ENCODE measurements at regions not wholly inside any gene's neighbourhood (a gene's known extent, or its start where the extent isn't known, plus 50 kb on each side); places are given as distances from the start of the nearest gene placed in this dataset.

GRCh38 chr1:34286511-34286910 lies 109.8 kb downstream of the C1orf94 start:
- DNase-seq (no peak), ATAC-seq (no peak)
- Histone ChIP-seq H3K36me3 (ENCODE audit: low read depth, low read length) (no peaks in the 10 kb centered on the region), H3K4me3 (ENCODE audit: low read length) (no peak overlapping the region), H3K4me1 (ENCODE audit: insufficient read depth, low read length) (no peaks in the 10 kb centered on the region), H3K27me3 (ENCODE audit: low read length) (no peaks in the 10 kb centered on the region), H3K9ac (ENCODE audit: low read length) (no peak overlapping the region), H3F3A (ENCODE audit: low read length, unreplicated experiment) (no peaks in the 10 kb centered on the region), H4K20me1 (ENCODE audit: low read length) (no peaks in the 10 kb centered on the region), H3K4me2 (ENCODE audit: low read length) (no peak overlapping the region), H3K9me2 (replicated peaks; ENCODE audit: low read length) (no peaks in the 10 kb centered on the region), H3K9me3 (ENCODE audit: low read length) (no peaks in the 10 kb centered on the region), H2AFZ (ENCODE audit: low read length) (no peak overlapping the region), H3K27ac (ENCODE audit: low read length) (no peak overlapping the region), H3K79me2 (ENCODE audit: low read length) (no peaks in the 10 kb centered on the region)
- intact Hi-C loops (cut with micrococcal nuclease): no loop called here
- CTCF ChIA-PET: no interaction called here
- POLR2A ChIA-PET (ENCODE audit: unreplicated experiment): no interaction called here
- no peak for TF ChIP-seq EZH2phosphoT487 (IDR thresholded peaks at IDR 0.05; ENCODE audit: borderline replicate concordance, low read length)
- TF ChIP-seq EZH2 (IDR thresholded peaks at IDR 0.05; ENCODE audit: low read length, unreplicated experiment): no peak
- TF ChIP-seq CTCF (conservative IDR thresholded peaks at IDR 0.05; ENCODE audit: low read depth, low read length): no peak
- BruUV-seq (replicated peaks): no TSS peak

GRCh38 chr1:34290831-34291230 lies 114.1 kb downstream of the C1orf94 start:
- no peaks in the 10 kb centered on the region for H3K36me3 ChIP-seq (ENCODE audit: low read depth, low read length)
- no peak overlapping the region for H3K4me3 ChIP-seq (ENCODE audit: low read length)
- no peak for DNase-seq
- POLR2A ChIA-PET (ENCODE audit: unreplicated experiment): no interaction called here
- CTCF ChIA-PET: no interaction called here
- intact Hi-C loops (cut with micrococcal nuclease): no loop called here
- H3K27me3 ChIP-seq (ENCODE audit: low read length): no peaks in the 10 kb centered on the region
- H3K4me2 ChIP-seq (ENCODE audit: low read length): no peak overlapping the region
- no peaks in the 10 kb centered on the region for H3K79me2 ChIP-seq (ENCODE audit: low read length)
- no peaks in the 10 kb centered on the region for H3F3A ChIP-seq (ENCODE audit: low read length, unreplicated experiment)
- ATAC-seq: no peak
- no peak for TF ChIP-seq EZH2phosphoT487 (IDR thresholded peaks at IDR 0.05; ENCODE audit: borderline replicate concordance, low read length)
- TF ChIP-seq EZH2 (IDR thresholded peaks at IDR 0.05; ENCODE audit: low read length, unreplicated experiment): no peak
- no TSS peak for BruUV-seq (replicated peaks)
- H3K4me1 ChIP-seq (ENCODE audit: insufficient read depth, low read length): no peaks in the 10 kb centered on the region
- no peak overlapping the region for H3K27ac ChIP-seq (ENCODE audit: low read length)
- H3K9ac ChIP-seq (ENCODE audit: low read length): no peak overlapping the region
- H3K9me2 ChIP-seq (replicated peaks; ENCODE audit: low read length): no peaks in the 10 kb centered on the region
- H4K20me1 ChIP-seq (ENCODE audit: low read length): no peaks in the 10 kb centered on the region
- H3K9me3 ChIP-seq (ENCODE audit: low read length): no peaks in the 10 kb centered on the region
- H2AFZ ChIP-seq (ENCODE audit: low read length): no peak overlapping the region

- H3K79me2 ChIP-seq (ENCODE audit: low read length): no peaks in the 10 kb centered on the region
- no peak overlapping the region for H3K4me3 ChIP-seq (ENCODE audit: low read length)
- intact Hi-C loops (cut with micrococcal nuclease): no loop called here
- no peak for TF ChIP-seq EZH2 (IDR thresholded peaks at IDR 0.05; ENCODE audit: low read length, unreplicated experiment)
- TF ChIP-seq EZH2phosphoT487 (IDR thresholded peaks at IDR 0.05; ENCODE audit: borderline replicate concordance, low read length): no peak
- no peaks in the 10 kb centered on the region for H3K9me3 ChIP-seq (ENCODE audit: low read length)
- no peaks in the 10 kb centered on the region for H3K4me1 ChIP-seq (ENCODE audit: insufficient read depth, low read length)
- no peak overlapping the region for H2AFZ ChIP-seq (ENCODE audit: low read length)
- H3F3A ChIP-seq (ENCODE audit: low read length, unreplicated experiment): no peaks in the 10 kb centered on the region
- ChIA-PET CTCF (no interaction called here), POLR2A (ENCODE audit: unreplicated experiment) (no interaction called here)
- H3K9me2 ChIP-seq (replicated peaks; ENCODE audit: low read length): no peaks in the 10 kb centered on the region
- DNase-seq: no peak
- H4K20me1 ChIP-seq (ENCODE audit: low read length): no peaks in the 10 kb centered on the region
- H3K4me2 ChIP-seq (ENCODE audit: low read length): no peak overlapping the region
- H3K27ac ChIP-seq (ENCODE audit: low read length): no peak overlapping the region
- H3K36me3 ChIP-seq (ENCODE audit: low read depth, low read length): no peaks in the 10 kb centered on the region
- H3K9ac ChIP-seq (ENCODE audit: low read length): no peak overlapping the region
- no TSS peak for BruUV-seq (replicated peaks)
- ATAC-seq: no peak
- no peaks in the 10 kb centered on the region for H3K27me3 ChIP-seq (ENCODE audit: low read length)
Observed at GRCh38 chr1:34292472-34292871, 115.8 kb downstream of the C1orf94 start.

- H3K9me2 ChIP-seq (replicated peaks; ENCODE audit: low read length): no peaks in the 10 kb centered on the region
- ATAC-seq (no peak), DNase-seq (no peak)
- POLR2A ChIA-PET (ENCODE audit: unreplicated experiment): no interaction called here
- CTCF ChIA-PET: no interaction called here
- BruUV-seq (replicated peaks): no TSS peak
- H3K4me2 ChIP-seq (ENCODE audit: low read length): no peak overlapping the region
- H2AFZ ChIP-seq (ENCODE audit: low read length): no peak overlapping the region
- no peak overlapping the region for H3K9ac ChIP-seq (ENCODE audit: low read length)
- no peaks in the 10 kb centered on the region for H3K27me3 ChIP-seq (ENCODE audit: low read length)
- no peaks in the 10 kb centered on the region for H3K36me3 ChIP-seq (ENCODE audit: low read depth, low read length)
- intact Hi-C loops (cut with micrococcal nuclease): no loop called here
- no peaks in the 10 kb centered on the region for H4K20me1 ChIP-seq (ENCODE audit: low read length)
- H3F3A ChIP-seq (ENCODE audit: low read length, unreplicated experiment): no peaks in the 10 kb centered on the region
- no peaks in the 10 kb centered on the region for H3K4me1 ChIP-seq (ENCODE audit: insufficient read depth, low read length)
- no peaks in the 10 kb centered on the region for H3K79me2 ChIP-seq (ENCODE audit: low read length)
- no peak overlapping the region for H3K4me3 ChIP-seq (ENCODE audit: low read length)
- peaks cover 5% of the 10 kb centered on the region; the same call in 1 of the 2 replicates for H3K9me3 ChIP-seq (ENCODE audit: low read length)
- no peak overlapping the region for H3K27ac ChIP-seq (ENCODE audit: low read length)
- TF ChIP-seq CTCF (conservative IDR thresholded peaks at IDR 0.05; ENCODE audit: low read depth, low read length): no peak
- TF ChIP-seq EZH2phosphoT487 (IDR thresholded peaks at IDR 0.05; ENCODE audit: borderline replicate concordance, low read length): no peak
- TF ChIP-seq EZH2 (IDR thresholded peaks at IDR 0.05; ENCODE audit: low read length, unreplicated experiment): no peak
Observed at GRCh38 chr1:34296059-34296458, 119.4 kb downstream of the C1orf94 start.
